ENCODE measurements at regions not wholly inside any gene's neighbourhood (a gene's known extent, or its start where the extent isn't known, plus 50 kb on each side); places are given as distances from the start of the nearest gene placed in this dataset.

DNA sequence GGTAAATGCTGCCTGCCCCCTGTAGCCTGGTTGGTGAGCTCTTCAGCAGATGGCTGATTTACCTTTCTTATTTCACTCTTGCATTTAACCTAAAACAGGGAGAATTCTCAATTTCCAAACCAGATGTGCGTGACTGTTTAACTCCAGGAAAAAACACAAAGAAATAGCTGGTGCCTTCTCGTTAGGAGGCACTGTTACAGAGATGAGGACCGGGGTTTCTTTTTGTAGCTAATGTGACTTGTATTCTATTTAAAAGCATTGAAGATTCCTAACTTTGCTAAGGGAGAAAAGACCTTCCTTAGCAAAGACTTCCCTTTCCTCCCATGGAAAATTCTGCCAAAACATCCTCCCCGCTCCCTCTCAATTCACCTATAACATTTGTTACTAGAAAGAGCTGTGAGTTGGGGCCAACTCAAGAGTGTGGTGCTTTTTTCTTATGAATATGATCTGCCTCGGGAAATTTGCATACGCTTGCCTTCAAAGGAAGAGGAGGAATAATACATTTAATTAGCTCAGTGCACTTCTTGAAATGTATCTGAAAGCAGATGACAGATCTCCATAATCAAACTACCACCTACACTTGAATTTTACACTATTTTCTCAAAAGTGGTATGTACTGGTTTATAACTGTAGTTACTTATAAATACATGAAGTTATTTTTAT, 102.0 kb upstream of the ARID2 start:
- no peaks in the 10 kb centered on the region for H3K79me2 ChIP-seq (replicated peaks; ENCODE audit: insufficient read depth, low read length)

DNA sequence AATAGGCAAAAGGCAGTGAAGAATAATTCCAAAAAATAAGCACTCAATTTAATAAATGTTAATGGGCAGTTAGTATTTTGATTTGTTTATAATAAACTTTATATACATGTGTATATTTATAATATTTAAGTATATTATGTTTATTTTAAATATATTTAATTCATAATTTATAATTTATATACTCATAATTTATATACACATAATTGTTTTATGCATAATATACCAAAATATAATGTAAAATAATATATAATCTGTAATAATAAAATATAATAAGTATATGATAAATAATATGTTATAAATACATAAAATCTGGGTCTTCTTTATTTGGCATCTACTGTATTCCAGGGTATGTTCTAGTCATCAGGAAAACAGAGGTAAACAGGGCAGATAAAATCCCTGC, 100.2 kb upstream of the ARID2 start:
- Histone ChIP-seq H2AFZ (ENCODE audit: low read depth, low read length) (no peak overlapping the region), H3K27ac (ENCODE audit: low read length) (no peak overlapping the region), H3F3A (ENCODE audit: insufficient read depth, low read length, poor library complexity, severe bottlenecking) (no peaks in the 10 kb centered on the region), H3K9me2 (ENCODE audit: insufficient read depth, low read length) (no peaks in the 10 kb centered on the region), H3K27me3 (ENCODE audit: insufficient read depth, low read depth, low read length) (no peaks in the 10 kb centered on the region), H3K36me3 (ENCODE audit: insufficient read depth, low read length) (no peaks in the 10 kb centered on the region), H4K20me1 (ENCODE audit: insufficient read depth) (no peaks in the 10 kb centered on the region), H3K4me2 (ENCODE audit: low read length) (no peak overlapping the region), H3K9ac (ENCODE audit: low read length) (no peak overlapping the region), H3K9me3 (ENCODE audit: low read length) (no peaks in the 10 kb centered on the region), H3K79me2 (replicated peaks; ENCODE audit: insufficient read depth, low read length) (no peaks in the 10 kb centered on the region), H3K4me3 (ENCODE audit: low read length) (no peak overlapping the region)
- TF ChIP-seq POLR2AphosphoS5 (IDR thresholded peaks at IDR 0.05) (no peak), MXI1 (conservative IDR thresholded peaks at IDR 0.05; ENCODE audit: poor library complexity, severe bottlenecking) (no peak), EP300 (conservative IDR thresholded peaks at IDR 0.05; ENCODE audit: poor library complexity, severe bottlenecking) (no peak), SMC3 (conservative IDR thresholded peaks at IDR 0.05; ENCODE audit: poor library complexity) (no peak), RAD21 (conservative IDR thresholded peaks at IDR 0.05) (no peak)
- TF ChIP-seq, protein P1, sequence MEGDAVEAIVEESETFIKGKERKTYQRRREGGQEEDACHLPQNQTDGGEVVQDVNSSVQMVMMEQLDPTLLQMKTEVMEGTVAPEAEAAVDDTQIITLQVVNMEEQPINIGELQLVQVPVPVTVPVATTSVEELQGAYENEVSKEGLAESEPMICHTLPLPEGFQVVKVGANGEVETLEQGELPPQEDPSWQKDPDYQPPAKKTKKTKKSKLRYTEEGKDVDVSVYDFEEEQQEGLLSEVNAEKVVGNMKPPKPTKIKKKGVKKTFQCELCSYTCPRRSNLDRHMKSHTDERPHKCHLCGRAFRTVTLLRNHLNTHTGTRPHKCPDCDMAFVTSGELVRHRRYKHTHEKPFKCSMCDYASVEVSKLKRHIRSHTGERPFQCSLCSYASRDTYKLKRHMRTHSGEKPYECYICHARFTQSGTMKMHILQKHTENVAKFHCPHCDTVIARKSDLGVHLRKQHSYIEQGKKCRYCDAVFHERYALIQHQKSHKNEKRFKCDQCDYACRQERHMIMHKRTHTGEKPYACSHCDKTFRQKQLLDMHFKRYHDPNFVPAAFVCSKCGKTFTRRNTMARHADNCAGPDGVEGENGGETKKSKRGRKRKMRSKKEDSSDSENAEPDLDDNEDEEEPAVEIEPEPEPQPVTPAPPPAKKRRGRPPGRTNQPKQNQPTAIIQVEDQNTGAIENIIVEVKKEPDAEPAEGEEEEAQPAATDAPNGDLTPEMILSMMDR (IDR thresholded peaks at IDR 0.05; ENCODE audit: poor library complexity, severe bottlenecking) = no peak
- TF ChIP-seq, protein P2, sequence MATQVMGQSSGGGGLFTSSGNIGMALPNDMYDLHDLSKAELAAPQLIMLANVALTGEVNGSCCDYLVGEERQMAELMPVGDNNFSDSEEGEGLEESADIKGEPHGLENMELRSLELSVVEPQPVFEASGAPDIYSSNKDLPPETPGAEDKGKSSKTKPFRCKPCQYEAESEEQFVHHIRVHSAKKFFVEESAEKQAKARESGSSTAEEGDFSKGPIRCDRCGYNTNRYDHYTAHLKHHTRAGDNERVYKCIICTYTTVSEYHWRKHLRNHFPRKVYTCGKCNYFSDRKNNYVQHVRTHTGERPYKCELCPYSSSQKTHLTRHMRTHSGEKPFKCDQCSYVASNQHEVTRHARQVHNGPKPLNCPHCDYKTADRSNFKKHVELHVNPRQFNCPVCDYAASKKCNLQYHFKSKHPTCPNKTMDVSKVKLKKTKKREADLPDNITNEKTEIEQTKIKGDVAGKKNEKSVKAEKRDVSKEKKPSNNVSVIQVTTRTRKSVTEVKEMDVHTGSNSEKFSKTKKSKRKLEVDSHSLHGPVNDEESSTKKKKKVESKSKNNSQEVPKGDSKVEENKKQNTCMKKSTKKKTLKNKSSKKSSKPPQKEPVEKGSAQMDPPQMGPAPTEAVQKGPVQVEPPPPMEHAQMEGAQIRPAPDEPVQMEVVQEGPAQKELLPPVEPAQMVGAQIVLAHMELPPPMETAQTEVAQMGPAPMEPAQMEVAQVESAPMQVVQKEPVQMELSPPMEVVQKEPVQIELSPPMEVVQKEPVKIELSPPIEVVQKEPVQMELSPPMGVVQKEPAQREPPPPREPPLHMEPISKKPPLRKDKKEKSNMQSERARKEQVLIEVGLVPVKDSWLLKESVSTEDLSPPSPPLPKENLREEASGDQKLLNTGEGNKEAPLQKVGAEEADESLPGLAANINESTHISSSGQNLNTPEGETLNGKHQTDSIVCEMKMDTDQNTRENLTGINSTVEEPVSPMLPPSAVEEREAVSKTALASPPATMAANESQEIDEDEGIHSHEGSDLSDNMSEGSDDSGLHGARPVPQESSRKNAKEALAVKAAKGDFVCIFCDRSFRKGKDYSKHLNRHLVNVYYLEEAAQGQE (IDR thresholded peaks at IDR 0.05; ENCODE audit: borderline replicate concordance) = no peak

More for the DNA sequence above, 102.0 kb upstream of the ARID2 start:
- H4K20me1 ChIP-seq (ENCODE audit: insufficient read depth) = no peaks in the 10 kb centered on the region
- H3K9me3 ChIP-seq (ENCODE audit: low read length) = no peaks in the 10 kb centered on the region
- H3K9ac ChIP-seq (ENCODE audit: low read length) = no peak overlapping the region
- no peak overlapping the region for H3K27ac ChIP-seq (ENCODE audit: low read length)
- H3K9me2 ChIP-seq (ENCODE audit: insufficient read depth, low read length) = no peaks in the 10 kb centered on the region
- H2AFZ ChIP-seq (ENCODE audit: low read depth, low read length) = no peak overlapping the region
- no peak overlapping the region for H3K4me3 ChIP-seq (ENCODE audit: low read length)
- H3F3A ChIP-seq (ENCODE audit: insufficient read depth, low read length, poor library complexity, severe bottlenecking) = no peaks in the 10 kb centered on the region
- H3K27me3 ChIP-seq (ENCODE audit: insufficient read depth, low read depth, low read length) = no peaks in the 10 kb centered on the region
- TF ChIP-seq POLR2AphosphoS5 (IDR thresholded peaks at IDR 0.05) = no peak
- TF ChIP-seq, protein P2 (IDR thresholded peaks at IDR 0.05; ENCODE audit: borderline replicate concordance) = no peak
- no peak for TF ChIP-seq EP300 (conservative IDR thresholded peaks at IDR 0.05; ENCODE audit: poor library complexity, severe bottlenecking)
- TF ChIP-seq, protein P1 (IDR thresholded peaks at IDR 0.05; ENCODE audit: poor library complexity, severe bottlenecking) = no peak
- no peak for TF ChIP-seq RAD21 (conservative IDR thresholded peaks at IDR 0.05)
- TF ChIP-seq SMC3 (conservative IDR thresholded peaks at IDR 0.05; ENCODE audit: poor library complexity) = no peak
- no peak for TF ChIP-seq MXI1 (conservative IDR thresholded peaks at IDR 0.05; ENCODE audit: poor library complexity, severe bottlenecking)
- no peak for TF ChIP-seq TAF1 (IDR thresholded peaks at IDR 0.05; ENCODE audit: low read depth)
- TF ChIP-seq EZH2 (IDR thresholded peaks at IDR 0.05; ENCODE audit: borderline replicate concordance, insufficient read depth, low read length, poor library complexity, severe bottlenecking) = no peak
- no peaks in the 10 kb centered on the region for H3K36me3 ChIP-seq (ENCODE audit: insufficient read depth, low read length)
- H3K4me2 ChIP-seq (ENCODE audit: low read length) = no peak overlapping the region

All from neural cell (in vitro differentiated cells).